ENCODE measurements at regions not wholly inside any gene's neighbourhood (a gene's known extent, or its start where the extent isn't known, plus 50 kb on each side); places are given as distances from the start of the nearest gene placed in this dataset.

DNA sequence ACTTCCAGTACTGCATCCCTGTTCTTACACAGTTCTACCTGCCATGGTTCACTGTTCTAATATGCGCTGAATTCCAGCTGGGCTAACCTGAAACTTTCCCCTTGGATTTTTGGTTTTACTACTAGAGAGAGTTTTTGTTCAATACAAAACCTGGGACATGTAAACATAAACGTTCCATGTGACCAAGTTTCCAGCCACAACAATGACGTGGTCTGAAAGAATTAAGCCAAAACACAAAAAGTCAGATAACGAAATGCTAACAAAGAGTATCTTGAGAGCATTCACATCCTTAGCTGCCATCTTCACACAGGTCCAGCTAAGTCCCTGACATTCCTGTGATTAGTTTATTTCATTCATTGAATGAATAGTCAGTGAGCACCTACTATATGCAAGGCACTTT lies 467.0 kb upstream of the PKDCC start:
- DNase-seq (ENCODE audit: low spot score), result no peak

DNA sequence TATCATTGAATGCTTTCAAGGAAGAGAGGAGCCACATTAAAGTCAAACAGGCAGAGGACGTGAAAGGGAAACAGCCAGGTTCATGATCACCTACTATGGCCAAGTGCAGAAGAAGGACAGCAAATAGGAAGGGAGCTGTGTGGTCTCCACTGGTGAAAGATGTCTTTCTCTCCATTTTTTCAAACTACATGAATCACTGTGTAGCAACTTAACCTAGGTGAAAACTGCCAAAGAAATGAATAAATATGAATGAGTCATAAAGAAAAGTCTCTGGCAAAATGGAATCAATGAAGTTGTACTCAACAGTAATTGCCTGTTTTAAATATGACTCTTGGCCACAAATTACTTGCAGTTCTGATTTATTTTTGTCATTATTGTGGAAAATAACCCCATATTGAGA lies 452.6 kb upstream of the PKDCC start:
- DNase-seq (ENCODE audit: low spot score), result no peak

DNA sequence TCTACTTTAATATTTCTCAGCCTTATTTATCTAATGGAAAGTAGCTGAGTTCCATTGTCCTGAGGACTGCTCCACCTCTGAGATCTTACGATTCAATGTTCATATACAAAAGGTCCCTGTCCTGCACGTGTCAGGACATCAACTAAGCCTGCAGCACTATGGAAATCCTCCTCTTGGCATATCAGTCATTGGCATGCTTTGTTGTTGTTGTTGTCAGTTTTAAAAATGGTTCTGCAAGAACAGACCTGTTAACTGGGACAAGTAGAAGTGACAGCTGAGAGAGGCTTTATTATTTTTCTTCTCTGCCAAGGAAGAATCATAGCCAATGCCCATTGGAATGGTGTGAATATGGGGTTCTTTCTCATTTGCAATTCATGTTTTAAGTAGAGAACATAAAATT lies 450.1 kb upstream of the PKDCC start:
- DNase-seq (ENCODE audit: low spot score), result no peak

DNA sequence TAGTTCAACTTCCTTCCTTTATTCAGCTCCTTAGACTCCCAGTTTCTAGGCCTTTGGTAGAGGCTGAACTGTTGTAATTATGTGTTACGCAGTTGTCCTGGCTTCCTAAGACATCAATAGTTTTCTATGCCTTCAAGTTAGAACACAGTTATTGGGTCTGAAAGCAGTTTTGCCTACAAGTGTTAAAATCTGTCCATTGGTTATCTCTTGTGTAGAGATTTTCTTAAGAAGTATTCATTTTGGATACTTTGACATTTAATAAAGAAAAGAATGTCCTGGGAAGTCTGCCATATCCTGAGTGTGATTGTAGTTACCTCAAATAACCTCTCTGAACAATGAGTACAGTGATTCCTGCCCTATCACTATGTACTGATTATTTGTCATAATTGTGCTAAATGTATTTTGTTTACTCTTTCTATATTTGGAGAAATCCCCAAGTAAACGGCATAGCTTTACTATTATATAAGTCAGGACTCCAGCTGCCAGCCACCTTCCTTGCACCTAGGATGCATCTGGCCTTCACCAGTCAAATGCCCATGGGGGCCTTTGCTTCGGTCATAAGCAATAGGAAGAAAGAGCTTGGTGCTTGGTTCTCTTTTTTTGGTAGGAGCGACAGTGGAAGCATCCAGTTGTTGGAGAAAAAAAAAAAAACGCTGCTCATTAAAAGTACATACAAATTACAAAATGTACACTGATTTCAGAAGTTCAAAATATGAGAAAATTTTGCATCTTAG lies 449.5 kb upstream of the PKDCC start:
- no peak for DNase-seq (ENCODE audit: low spot score)

DNA sequence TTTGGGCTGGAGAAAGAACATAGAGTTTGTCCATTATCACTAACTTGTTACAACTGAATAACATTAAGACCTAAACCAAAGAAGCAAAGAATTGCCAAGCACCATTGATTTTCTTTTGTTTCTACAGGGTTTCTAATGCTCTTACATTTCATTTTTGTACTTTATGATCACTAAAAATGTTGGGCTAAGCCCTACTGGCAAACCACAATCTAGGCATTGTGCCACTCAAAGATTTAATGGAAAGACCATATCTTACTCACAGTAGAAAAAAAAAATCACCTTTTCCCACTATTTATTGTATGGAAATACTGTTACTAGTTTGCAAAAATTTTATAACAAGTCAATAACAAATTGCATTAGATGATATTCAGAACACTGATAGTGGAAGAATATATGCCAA lies 447.4 kb upstream of the PKDCC start:
- DNase-seq (ENCODE audit: low spot score), result no peak

DNA sequence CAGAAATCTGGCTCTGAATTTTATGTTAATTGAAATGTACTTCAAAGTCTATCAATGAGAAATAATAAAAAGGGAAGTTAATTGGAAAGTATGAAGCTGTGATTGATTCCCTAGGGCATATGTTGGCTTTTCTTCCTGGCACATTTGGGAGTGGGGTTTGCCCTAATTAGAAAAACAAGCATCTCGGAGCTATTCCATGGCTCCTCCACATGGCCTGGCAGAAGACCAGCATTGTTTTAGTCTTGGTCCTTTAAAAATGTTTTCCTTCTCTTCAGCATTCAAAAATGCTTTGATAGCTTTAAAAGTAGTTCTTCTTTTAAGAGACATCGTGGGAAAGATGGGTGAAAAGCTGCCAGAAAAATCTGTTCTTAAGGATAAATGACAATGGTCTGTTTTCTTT lies 445.5 kb upstream of the PKDCC start:
- DNase-seq (ENCODE audit: low spot score), result no peak

DNA sequence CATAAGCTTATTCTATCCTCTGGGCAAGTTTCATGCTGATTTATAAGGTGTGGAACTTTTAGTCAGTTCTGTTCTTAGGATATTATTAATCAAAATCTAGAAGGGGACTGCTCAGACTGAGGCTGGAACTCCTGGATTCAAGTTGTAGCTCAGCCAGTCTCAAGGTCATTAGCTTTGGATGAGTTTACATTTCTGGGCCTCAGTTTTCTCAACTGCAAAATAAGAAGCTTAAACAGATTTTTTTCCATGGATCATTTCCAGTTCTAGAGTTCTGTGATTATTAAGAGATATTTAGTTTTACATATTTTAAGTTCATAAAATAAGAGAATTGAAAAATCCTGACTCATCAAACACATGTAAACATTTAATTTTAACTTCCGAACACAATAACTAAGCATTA lies 442.5 kb upstream of the PKDCC start:
- no peak for DNase-seq (ENCODE audit: low spot score)

DNA sequence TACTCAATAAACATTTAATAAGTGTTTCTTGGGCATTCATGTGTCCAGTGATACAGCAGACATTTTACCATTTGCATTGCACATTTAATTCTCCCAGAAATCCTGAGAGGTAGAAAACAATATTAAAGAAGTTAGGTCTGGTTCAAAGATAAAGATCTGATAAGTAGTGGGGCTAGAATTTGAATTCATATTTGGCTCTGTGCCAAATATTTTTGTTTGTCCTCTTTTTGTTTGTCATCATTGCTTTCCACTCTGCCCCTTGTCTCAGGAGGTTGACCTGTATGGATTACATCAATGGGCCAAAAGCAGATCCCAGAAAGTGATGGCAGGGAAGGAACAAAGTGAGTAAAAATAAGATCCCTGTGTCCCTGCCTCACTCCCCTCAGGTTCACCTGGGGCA lies 441.9 kb upstream of the PKDCC start:
- no peak for DNase-seq (ENCODE audit: low spot score)

DNA sequence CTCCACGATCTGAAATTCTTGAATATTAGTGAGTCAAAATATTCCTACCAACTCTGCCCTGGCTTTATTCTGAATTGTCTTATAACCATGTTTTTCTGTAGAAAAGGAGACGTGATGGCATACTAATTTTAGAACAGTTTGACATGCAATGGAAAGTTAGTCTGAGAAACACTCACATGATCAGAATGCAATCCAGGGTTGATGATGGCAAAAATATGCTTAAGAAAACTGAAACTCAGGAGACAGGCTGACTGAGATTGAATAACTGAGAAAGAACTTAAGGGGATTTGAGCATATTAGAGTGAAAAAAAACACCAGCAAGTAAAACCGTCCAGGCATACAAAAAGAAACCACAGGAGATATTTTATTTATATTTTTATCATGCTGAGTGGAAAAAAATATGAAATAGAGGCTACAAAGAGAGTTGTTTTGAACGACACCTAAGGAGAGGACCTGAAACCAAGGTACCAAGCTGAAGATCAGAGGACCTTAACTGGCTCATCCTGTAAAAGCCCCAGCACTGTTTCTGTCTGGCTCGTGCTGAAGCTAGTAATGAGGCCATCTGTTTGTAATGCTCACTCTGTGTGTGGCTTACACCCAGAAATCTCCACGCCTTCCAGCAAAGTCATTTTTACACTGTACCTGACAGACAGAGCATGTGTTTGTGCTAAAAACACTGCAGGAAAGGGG lies 437.2 kb upstream of the PKDCC start:
- DNase-seq (ENCODE audit: low spot score), result no peak

DNA sequence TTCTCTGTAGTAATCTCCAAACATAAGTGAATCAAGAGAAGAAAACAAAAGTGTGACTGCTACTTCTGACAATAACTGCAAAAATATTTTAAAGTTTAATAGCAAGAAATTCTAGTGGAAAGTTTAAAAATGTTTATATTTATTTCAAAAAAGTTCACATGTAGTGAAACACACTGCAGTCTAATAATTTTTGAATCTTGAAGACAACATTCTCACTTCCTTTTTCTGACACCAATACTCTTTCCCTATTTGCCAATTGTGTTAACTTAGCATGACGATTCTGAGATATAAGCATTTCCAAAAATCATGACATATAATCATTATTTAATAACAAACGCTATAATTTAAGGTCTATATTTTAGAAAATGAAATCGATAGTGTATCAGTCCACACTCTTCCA lies 429.1 kb upstream of the PKDCC start:
- no peak for DNase-seq (ENCODE audit: low spot score)

DNA sequence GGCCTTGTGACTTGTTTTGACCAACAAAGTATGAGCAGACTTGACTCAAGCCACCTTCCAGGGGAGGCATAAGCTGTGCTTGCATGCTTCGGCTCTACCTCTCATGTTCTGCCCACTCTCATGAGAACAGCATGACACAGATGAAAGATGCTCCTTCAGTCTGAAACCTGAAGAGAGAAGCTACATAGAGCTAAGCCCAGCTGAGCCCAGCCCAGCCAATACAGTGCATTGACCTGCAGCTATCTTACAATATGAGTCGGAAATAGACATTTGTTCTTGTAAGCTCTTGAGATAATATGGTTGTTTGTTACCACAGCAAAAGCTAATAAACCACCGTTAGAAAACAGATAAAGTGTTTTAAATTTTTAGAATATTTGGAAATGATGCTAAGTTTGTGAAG lies 426.7 kb upstream of the PKDCC start:
- no peak for DNase-seq (ENCODE audit: low spot score)

DNA sequence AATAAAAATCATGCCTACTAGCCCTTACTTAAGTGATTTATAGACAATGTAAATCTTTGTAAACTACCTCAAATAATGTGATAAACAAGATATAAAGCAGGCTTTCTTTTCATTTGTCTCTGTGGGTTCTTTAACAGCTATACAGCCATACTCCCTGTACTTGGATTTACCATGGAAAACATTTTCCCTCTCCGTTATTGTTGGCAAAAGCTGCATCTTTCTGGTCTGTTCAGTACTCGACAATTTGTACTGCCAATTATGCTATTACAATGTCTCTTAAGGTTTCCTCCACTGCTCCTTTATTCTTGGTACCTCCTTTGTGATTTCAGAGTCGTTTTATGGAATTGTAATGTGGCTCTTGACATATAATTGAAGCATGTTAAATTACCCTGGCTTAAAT lies 426.3 kb upstream of the PKDCC start:
- no peak for DNase-seq (ENCODE audit: low spot score)

DNA sequence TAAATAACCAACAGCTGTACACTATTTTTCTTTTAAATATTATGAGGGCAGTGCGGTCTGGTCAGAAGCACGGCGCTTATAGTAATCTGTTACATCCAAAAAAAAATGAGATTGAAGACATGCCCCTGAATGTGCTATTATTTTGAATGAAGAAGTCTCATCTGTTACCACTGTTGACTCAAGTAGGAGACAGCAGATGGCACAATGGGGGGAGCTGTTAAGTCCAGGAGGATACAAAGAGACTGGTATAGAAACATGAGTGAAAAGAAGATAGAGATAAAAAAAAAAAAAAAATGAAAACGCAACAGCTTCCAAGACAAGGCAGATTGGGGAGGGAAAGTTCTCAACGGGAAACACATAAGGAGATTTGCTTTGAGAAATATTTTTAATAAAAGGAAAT lies 425.5 kb upstream of the PKDCC start:
- DNase-seq (ENCODE audit: low spot score), result no peak

DNA sequence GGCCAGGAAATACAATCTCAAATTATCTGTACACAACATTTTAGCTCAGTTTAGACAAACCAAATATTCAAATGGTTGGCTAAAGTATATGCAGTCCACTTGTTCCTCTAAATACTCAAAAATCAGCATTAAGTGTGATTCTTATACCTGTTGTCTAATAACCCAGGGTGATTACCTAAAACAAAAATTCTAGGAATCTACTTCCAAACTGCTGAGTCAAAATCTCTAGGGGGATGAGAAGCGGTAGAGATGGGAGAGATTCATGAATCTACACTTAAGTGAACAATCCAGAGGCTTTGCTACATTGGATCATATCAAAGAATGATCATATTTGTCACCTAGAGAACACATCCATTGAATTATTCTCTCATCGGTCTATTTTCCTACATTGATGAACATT lies 420.9 kb upstream of the PKDCC start:
- DNase-seq (ENCODE audit: low spot score), result peak; percentile 18

DNA sequence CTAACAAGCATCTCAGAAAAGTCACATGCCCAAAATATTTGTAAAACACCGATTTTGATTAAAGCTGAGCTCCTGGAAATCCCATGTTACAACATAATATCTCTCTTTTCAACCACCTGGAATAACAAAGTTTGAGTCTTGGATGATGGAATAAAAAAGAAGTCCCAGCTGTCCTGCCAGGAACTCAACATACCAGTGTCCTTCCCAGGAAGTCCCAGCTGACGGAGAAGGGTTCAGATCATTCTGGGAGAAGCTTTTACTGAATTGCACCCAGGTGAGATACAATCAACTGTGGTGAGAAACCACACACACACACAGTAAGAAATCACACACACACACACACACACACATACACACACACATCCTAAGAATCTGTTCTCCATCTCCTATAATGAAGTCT lies 413.1 kb upstream of the PKDCC start:
- no peak for DNase-seq (ENCODE audit: low spot score)

DNA sequence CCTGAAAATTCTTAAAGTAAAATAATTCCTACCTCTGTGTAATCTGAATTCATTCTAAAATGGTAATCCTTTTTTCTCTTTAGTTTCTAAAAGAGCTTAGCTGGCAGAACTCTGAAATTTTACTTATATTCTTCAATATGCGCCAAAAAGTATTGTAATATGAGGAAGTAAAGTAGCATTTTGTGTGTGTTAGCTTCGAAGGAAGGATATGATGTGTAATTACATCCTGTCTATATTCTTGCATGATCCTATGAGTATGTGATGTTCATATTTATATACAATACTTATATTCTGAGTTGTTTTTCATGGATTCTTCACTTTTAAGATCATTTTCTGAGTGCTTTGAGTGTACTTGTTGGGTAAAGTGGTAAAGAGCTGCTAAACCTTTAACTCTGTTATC lies 402.9 kb upstream of the PKDCC start:
- no peak for DNase-seq (ENCODE audit: low spot score)

DNA sequence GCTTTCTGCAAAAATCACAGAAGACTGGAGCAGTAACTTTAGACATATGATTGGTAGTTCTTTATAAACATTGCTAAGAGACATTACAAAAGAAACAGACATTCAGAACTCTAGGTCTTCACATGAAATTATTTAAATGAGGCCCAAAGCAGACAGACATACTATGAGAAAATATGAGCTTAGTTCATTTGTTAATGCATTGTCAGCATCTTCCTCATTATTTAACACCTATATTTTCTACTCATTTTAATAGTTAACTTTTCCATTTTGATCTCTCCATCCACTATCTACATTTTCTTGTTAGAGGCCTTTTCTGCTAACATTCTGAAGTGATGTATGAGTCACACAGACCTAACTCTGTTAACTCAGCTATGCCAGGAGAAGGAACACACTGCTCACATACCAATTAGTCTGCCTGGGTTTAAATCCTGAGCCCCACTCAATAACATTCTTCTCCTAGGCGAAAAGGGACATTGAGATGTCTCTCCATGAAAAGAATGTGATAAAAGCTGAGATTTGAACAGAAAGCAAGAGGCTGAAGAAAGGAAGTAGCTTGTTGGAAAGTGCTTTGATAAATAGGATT lies 400.3 kb upstream of the PKDCC start:
- DNase-seq (ENCODE audit: low spot score), result no peak

DNA sequence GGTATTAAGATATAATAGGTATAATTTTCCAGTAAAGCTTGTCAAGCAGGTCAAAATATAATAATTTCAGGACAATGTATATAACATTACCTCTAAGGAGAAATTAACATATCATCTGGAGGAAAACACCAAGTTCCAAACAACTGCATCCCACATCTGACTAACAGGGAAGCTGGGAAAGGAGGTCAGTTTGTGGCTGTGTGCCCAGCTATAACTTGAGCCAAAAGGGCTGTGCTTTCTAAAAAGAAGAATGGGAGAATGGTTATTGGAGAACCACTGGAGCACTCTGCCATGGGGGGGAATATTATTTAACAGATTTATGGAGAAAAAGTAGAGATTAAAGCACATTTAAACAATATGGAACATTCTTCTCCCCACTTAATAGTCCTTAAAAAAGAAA lies 390.6 kb upstream of the PKDCC start:
- DNase-seq (ENCODE audit: low spot score), result no peak

DNA sequence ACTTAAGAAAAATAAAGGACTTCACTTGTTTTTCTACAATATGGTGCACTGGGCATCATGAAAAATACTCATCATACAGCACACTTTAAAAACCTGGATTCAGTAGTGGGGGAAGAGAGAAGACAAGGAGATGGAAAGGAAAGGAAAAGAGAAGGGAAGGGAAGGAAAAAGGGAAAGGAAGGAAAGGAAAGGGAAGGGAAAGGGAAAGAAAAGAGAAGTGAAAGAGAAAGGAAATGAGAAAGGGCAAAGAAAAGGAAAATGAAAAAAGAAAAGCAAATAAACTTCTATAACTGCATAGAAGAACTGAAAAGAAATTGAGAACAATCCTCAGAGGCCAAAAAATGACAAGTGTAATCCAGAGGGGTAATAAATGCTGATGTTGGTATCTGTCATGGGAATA lies 388.1 kb upstream of the PKDCC start:
- DNase-seq (ENCODE audit: low spot score), result no peak

DNA sequence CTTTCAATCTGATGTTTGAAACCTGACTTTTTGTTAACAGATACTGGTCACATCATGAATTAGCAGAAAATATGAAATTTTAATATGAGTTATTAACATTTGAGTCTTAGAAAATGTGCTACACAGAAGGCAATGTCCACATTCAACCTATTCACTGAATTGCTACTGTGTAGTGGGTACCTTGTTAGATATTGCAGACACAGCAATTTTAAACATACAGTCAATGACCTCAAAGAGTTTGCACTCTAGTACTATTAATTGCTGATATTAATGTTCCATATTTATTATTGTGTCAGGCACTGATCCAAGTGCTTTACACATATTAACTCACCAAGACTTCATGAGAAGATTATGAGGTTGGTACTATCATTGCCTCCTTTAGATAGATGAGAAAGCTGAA lies 385.4 kb upstream of the PKDCC start:
- no peak for DNase-seq (ENCODE audit: low spot score)

DNA sequence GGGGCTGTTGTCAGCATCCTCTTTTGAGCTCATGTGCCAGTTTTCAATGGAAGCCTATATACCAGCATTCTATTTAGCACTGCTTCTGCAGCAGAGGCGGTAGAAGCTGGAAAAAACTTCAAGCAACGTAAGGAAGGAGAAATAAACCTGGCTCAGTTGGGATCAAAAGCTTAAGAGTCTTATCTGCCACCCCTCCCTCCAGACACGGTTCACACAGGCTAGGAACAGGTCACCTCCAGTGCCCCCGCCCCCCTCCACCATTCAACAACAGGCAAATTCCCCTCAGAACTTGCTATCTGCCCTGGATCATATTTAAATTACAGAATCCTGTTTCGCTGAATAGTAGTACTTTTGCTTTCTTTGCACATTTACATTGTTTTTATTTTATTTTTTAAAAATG lies 384.8 kb upstream of the PKDCC start:
- no peak for DNase-seq (ENCODE audit: low spot score)

DNA sequence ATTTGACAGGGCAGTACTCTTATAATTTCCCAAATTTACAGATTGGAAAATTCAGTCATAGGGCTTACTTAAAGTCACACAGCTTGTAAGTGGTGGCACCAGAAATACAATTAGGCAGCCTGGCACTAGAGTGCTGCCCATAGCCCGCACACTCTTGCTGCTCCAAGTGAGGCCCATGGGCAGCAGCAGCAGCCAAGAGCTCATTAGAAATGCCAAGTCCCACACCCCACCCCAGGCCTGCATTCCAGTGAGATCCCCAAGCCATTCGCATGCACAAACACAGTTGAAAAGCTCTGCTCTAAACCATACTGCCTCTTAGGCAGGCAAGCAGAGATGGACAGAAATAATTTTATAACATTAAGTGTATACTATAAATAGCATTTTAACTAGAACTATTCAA lies 379.3 kb upstream of the PKDCC start:
- DNase-seq (ENCODE audit: low spot score), result no peak

DNA sequence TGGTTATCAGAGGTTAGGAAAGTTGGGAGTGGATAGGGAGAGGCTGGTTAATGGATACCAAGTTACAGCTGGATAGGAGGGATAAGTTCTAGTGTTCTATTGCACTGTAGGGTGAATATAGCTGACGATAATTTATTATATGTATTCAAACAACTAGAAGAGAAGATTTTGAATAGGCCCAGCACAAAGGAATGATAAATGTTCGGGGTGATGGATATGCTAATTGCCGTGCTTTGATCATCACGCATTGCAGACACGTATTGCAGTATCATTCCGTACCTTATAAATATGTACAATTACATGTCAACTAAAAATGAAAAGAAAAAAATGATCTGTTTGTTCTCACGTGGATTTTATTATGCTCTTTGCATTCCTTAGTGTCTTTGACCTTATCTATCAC lies 369.2 kb upstream of the PKDCC start:
- DNase-seq (ENCODE audit: low spot score), result no peak

DNA sequence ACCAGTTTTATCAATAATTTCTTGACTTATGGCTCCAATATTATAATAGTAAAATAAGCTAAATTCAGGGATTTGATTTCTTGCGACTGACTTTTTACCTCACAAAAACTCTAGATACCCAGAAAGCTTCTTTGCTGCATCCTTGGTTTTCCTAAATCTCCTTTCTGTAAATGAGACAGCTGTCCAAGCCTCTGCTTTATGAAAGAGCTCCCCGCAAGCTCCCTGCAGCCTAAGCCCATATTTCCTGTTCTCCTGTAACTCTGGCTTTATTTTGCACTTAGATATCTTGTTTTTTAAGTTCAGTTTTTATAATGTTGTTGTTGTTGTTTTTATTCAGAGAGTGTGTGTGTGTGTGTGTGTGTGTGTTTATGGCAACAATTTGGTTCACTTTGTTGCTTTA lies 361.7 kb upstream of the PKDCC start:
- DNase-seq (ENCODE audit: low spot score), result no peak

Measured in kidney tubule cell (primary cell).